Kidney epithelial cell (primary cell): ENCODE measurements at regions not wholly inside any gene's neighbourhood (a gene's known extent, or its start where the extent isn't known, plus 50 kb on each side); places are given as distances from the start of the nearest gene placed in this dataset.

Experiments used
- DNase-seq: peaks from one replicate; pipeline ENCODE4 v3.0.0-alpha.2; 2010; ENCODE audit warnings: low read depth
- H3K27me3 ChIP-seq: 2 replicates; pipeline ENCODE4 v1.6.0; 2011; ENCODE audit warnings: low read length; ENCODE audit not compliant: control insufficient read depth, insufficient read depth
- H3K36me3 ChIP-seq: 2 replicates; pipeline ENCODE4 v1.5.1; 2011; ENCODE audit warnings: low read length; ENCODE audit not compliant: control insufficient read depth, insufficient read depth
- H3K4me3 ChIP-seq: 2 replicates; pipeline ENCODE4 v1.5.1; 2011; ENCODE audit warnings: low read depth, mild to moderate bottlenecking, control low read depth, low read length
- TF ChIP-seq, protein P1 (sequence below): IDR thresholded peaks from 2 replicates; pipeline ENCODE4 v1.5.1; 2011; ENCODE audit warnings: mild to moderate bottlenecking, moderate library complexity, low read length, control low read depth, inconsistent platforms; ENCODE audit not compliant: insufficient read depth, poor library complexity, severe bottlenecking

GRCh38 chr6:137659871-137660270, 165.7 kb upstream of the OLIG3 start:
- TF ChIP-seq, protein P1, sequence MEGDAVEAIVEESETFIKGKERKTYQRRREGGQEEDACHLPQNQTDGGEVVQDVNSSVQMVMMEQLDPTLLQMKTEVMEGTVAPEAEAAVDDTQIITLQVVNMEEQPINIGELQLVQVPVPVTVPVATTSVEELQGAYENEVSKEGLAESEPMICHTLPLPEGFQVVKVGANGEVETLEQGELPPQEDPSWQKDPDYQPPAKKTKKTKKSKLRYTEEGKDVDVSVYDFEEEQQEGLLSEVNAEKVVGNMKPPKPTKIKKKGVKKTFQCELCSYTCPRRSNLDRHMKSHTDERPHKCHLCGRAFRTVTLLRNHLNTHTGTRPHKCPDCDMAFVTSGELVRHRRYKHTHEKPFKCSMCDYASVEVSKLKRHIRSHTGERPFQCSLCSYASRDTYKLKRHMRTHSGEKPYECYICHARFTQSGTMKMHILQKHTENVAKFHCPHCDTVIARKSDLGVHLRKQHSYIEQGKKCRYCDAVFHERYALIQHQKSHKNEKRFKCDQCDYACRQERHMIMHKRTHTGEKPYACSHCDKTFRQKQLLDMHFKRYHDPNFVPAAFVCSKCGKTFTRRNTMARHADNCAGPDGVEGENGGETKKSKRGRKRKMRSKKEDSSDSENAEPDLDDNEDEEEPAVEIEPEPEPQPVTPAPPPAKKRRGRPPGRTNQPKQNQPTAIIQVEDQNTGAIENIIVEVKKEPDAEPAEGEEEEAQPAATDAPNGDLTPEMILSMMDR = no peak
- no peak for DNase-seq
- H3K4me3 ChIP-seq = no peak overlapping the region
- no peaks in the 10 kb centered on the region for H3K36me3 ChIP-seq
- H3K27me3 ChIP-seq = no peaks in the 10 kb centered on the region

GRCh38 chr6:137660296-137660731, 166.1 kb upstream of the OLIG3 start:
- H3K4me3 ChIP-seq = no peak overlapping the region
- H3K36me3 ChIP-seq = no peaks in the 10 kb centered on the region
- DNase-seq = no peak
- no peaks in the 10 kb centered on the region for H3K27me3 ChIP-seq
- TF ChIP-seq, protein P1 = no peak

GRCh38 chr6:137661601-137662000, 167.4 kb upstream of the OLIG3 start:
- TF ChIP-seq, protein P1 = peak; percentile 30
- no peaks in the 10 kb centered on the region for H3K36me3 ChIP-seq
- no peak overlapping the region for H3K4me3 ChIP-seq
- H3K27me3 ChIP-seq = no peaks in the 10 kb centered on the region
- DNase-seq = no peak

- TF ChIP-seq, protein P1 = no peak
- Histone ChIP-seq H3K4me3 (no peak overlapping the region), H3K27me3 (no peaks in the 10 kb centered on the region), H3K36me3 (no peaks in the 10 kb centered on the region)
- DNase-seq = no peak
These were observed 170.0 kb upstream of the OLIG3 start for GRCh38 chr6:137664183-137664582.

DNA sequence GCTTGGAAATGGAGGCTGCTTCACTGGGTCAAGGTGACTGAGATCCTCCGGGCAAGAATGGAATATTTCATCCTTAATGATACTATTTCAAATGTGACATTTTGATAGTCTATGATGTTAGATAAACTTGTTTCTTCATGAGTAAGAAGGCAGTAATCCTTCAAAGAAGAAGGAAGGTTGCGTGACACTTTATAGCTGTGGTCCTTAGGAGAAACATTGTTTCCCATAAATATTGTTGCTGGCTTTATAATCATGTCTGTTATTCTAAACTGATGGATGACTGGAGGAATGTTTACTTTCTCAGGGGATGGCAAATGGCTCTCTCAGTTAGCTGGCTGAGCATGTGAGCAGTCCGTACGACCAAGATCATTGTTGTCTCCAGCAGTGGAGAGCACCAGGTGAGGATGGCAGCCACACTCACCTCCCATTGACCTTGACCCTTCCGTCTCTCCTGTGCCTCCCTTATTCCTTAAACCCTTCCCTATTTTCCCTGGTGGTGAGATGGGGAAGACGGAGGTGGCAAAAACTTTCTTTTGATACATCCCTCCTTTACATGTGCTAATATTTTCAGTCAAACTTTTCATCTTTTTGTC, 171.2 kb upstream of the OLIG3 start:
- Histone ChIP-seq H3K27me3 (no peaks in the 10 kb centered on the region), H3K36me3 (no peaks in the 10 kb centered on the region), H3K4me3 (no peak overlapping the region)
- TF ChIP-seq, protein P1 = no peak
- no peak for DNase-seq

DNA sequence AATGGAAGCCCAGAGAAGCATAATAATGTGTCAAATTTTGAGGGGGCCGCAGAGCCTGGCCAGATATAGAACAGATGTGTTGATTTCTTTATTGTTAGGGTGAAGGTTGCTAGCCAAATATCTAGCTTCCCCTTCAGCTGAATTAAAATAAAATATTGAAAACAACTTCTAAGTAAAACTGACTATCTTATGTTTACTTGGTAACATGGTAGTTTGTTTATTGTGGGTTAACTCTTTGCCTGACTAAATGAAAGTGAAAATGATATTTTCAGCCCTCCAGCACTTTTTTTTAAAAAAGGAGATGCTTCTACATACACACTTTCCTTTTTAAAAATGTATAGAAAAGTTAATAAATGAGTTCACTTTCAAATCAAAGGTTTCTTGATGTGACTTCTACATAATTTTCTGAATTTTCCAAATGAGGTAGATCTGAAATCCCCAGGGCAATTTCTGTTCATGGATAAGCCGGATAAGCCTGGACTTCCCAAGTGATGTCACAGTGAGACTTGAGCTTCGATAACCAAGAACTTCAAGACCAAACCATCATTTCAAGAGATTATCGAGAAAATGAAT, 172.1 kb upstream of the OLIG3 start:
- Histone ChIP-seq H3K4me3 (no peak overlapping the region), H3K27me3 (no peaks in the 10 kb centered on the region), H3K36me3 (no peaks in the 10 kb centered on the region)
- DNase-seq = no peak
- TF ChIP-seq, protein P1 = no peak
